H9 (cell line): ENCODE measurements at regions not wholly inside any gene's neighbourhood (a gene's known extent, or its start where the extent isn't known, plus 50 kb on each side); places are given as distances from the start of the nearest gene placed in this dataset.

Source experiments
- DNase-seq: peaks from one replicate; pipeline ENCODE4 v3.0.0-alpha.2; 2017
- H2AFZ ChIP-seq: one replicate; pipeline ENCODE4 v1.6.1; 2013; ENCODE audit warnings: mild to moderate bottlenecking, low read length, control low read depth, moderate library complexity
- H2AK5ac ChIP-seq: 2 replicates; pipeline ENCODE4 v1.6.1; 2013; ENCODE audit warnings: low read length, control low read depth, mixed read lengths; ENCODE audit not compliant: insufficient read length
- H2BK120ac ChIP-seq: one replicate; pipeline ENCODE4 v1.6.1; 2013; ENCODE audit warnings: low read depth, mild to moderate bottlenecking, low read length, control low read depth, inconsistent platforms; ENCODE audit not compliant: poor library complexity, severe bottlenecking
- H2BK12ac ChIP-seq: 2 replicates; pipeline ENCODE4 v1.6.1; 2013; ENCODE audit warnings: low read length, control low read depth, mixed read lengths, low read depth; ENCODE audit not compliant: insufficient read length
- H2BK15ac ChIP-seq: 2 replicates; pipeline ENCODE4 v1.6.1; 2013; ENCODE audit warnings: low read depth, low read length, control low read depth
- H2BK20ac ChIP-seq: one replicate; pipeline ENCODE4 v1.6.1; 2013; ENCODE audit warnings: low read depth, mild to moderate bottlenecking, low read length, control low read depth, inconsistent platforms; ENCODE audit not compliant: poor library complexity, severe bottlenecking
- H2BK5ac ChIP-seq: 2 replicates; pipeline ENCODE4 v1.6.1; 2013; ENCODE audit warnings: low read length, control low read depth, mixed read lengths; ENCODE audit not compliant: insufficient read length
- H3K14ac ChIP-seq: 2 replicates; pipeline ENCODE4 v1.6.1; 2013; ENCODE audit warnings: low read length, control low read depth; ENCODE audit not compliant: insufficient read depth
- H3K18ac ChIP-seq: 2 replicates; pipeline ENCODE4 v1.6.1; 2013; ENCODE audit warnings: low read depth, mild to moderate bottlenecking, mixed read lengths, low read length, control low read depth; ENCODE audit not compliant: insufficient read length
- H3K23ac ChIP-seq: 2 replicates; pipeline ENCODE4 v1.6.1; 2013; ENCODE audit warnings: low read length, control low read depth, mixed read lengths, low read depth; ENCODE audit not compliant: insufficient read length
- H3K23me2 ChIP-seq: 2 replicates; pipeline ENCODE4 v1.6.1; 2013; ENCODE audit warnings: low read depth, mild to moderate bottlenecking, mixed read lengths, low read length, control low read depth; ENCODE audit not compliant: insufficient read length, poor library complexity, severe bottlenecking
- H3K27ac ChIP-seq: 2 replicates; pipeline ENCODE4 v1.5.1; 2013; ENCODE audit warnings: low read length, control low read depth, mixed read lengths, low read depth; ENCODE audit not compliant: insufficient read length
- H3K27me3 ChIP-seq: 2 replicates; pipeline ENCODE4 v1.6.1; 2013; ENCODE audit warnings: low read length, control low read depth, inconsistent platforms; ENCODE audit not compliant: insufficient read depth
- H3K4ac ChIP-seq: 2 replicates; pipeline ENCODE4 v1.6.1; 2013; ENCODE audit warnings: low read depth, mild to moderate bottlenecking, control low read depth, inconsistent platforms, low read length, moderate library complexity
- H3K4me1 ChIP-seq: 2 replicates; pipeline ENCODE4 v1.6.1; 2013; ENCODE audit warnings: low read length, control low read depth, inconsistent platforms; ENCODE audit not compliant: insufficient read depth
- H3K4me2 ChIP-seq: 2 replicates; pipeline ENCODE4 v1.6.1; 2013; ENCODE audit warnings: low read length, control low read depth, mixed read lengths; ENCODE audit not compliant: insufficient read length, insufficient read depth
- H3K56ac ChIP-seq: 2 replicates; pipeline ENCODE4 v1.6.1; 2013; ENCODE audit warnings: low read depth, mild to moderate bottlenecking, mixed read lengths, low read length, control low read depth; ENCODE audit not compliant: insufficient read length
- H3K79me1 ChIP-seq: 2 replicates; pipeline ENCODE4 v1.6.1; 2013; ENCODE audit warnings: low read depth, mild to moderate bottlenecking, moderate library complexity, low read length, control low read depth, inconsistent platforms; ENCODE audit not compliant: insufficient read depth, poor library complexity, severe bottlenecking
- H3K79me2 ChIP-seq: 2 replicates; pipeline ENCODE4 v1.6.1; 2013; ENCODE audit warnings: low read length, control low read depth, inconsistent platforms; ENCODE audit not compliant: insufficient read depth
- H3K9ac ChIP-seq: 2 replicates; pipeline ENCODE4 v1.6.1; 2013; ENCODE audit warnings: low read length, control low read depth, mixed read lengths; ENCODE audit not compliant: insufficient read length; ENCODE audit errors: extremely low read depth
- H3K9me3 ChIP-seq: one replicate; pipeline ENCODE4 v1.6.1; 2013; ENCODE audit warnings: low read depth, low read length, inconsistent platforms; ENCODE audit not compliant: control insufficient read depth
- H3T11ph ChIP-seq: one replicate; pipeline ENCODE4 v1.6.1; 2013; ENCODE audit warnings: mild to moderate bottlenecking, low read length, control low read depth, inconsistent platforms
- H4K20me1 ChIP-seq: one replicate; pipeline ENCODE4 v1.6.1; 2013; ENCODE audit not compliant: control insufficient read depth, insufficient read length, insufficient read depth
- H4K5ac ChIP-seq: 2 replicates; pipeline ENCODE4 v1.6.1; 2013; ENCODE audit warnings: low read depth, mild to moderate bottlenecking, mixed read lengths, low read length, control low read depth; ENCODE audit not compliant: insufficient read length
- H4K8ac ChIP-seq: replicated peaks from 2 replicates; pipeline ENCODE4 v1.6.1; 2013; ENCODE audit warnings: low read length, control low read depth, mixed read lengths, low read depth; ENCODE audit not compliant: insufficient read length
- H4K91ac ChIP-seq: 2 replicates; pipeline ENCODE4 v1.6.1; 2013; ENCODE audit warnings: low read depth, mild to moderate bottlenecking, moderate library complexity, mixed read lengths, low read length, control low read depth; ENCODE audit not compliant: insufficient read length
- H3K27ac Mint-ChIP-seq, 3 experiments: 2 replicates in 2 of 3; 3 replicates in 1 of 3; pipeline ENCODE4 v1.8.0; 2020 to 2021; ENCODE audit warnings: mixed read lengths in 3 of 3, mild to moderate bottlenecking in 1 of 3, moderate library complexity in 1 of 3
- H3K27me3 Mint-ChIP-seq: 2 replicates; pipeline ENCODE4 v1.8.0; 2021; ENCODE audit warnings: low read depth, mild to moderate bottlenecking, moderate library complexity, mixed read lengths
- H3K36me3 Mint-ChIP-seq, 3 experiments: 2 replicates in 2 of 3; 3 replicates in 1 of 3; pipeline ENCODE4 v1.8.0; 2020 to 2021; ENCODE audit warnings: low read depth in 3 of 3, mixed read lengths in 3 of 3; ENCODE audit not compliant: insufficient read depth in 1 of 3
- H3K4me1 Mint-ChIP-seq, 2 experiments: 2 replicates each; pipeline ENCODE4 v1.8.0; 2020; ENCODE audit warnings: mixed read lengths in 2 of 2
- H3K4me3 Mint-ChIP-seq, 2 experiments: 2 replicates in 1 of 2; 3 replicates in 1 of 2; pipeline ENCODE4 v1.8.0; 2020 to 2021; ENCODE audit warnings: mild to moderate bottlenecking in 2 of 2, mixed read lengths in 2 of 2, moderate library complexity in 1 of 2
- H3K9me3 Mint-ChIP-seq, 2 experiments: 2 replicates in 1 of 2; 3 replicates in 1 of 2; pipeline ENCODE4 v1.8.0; 2020; ENCODE audit warnings: mild to moderate bottlenecking in 2 of 2, mixed read lengths in 2 of 2, moderate library complexity in 1 of 2
- CTCF ChIP-seq: fragments of 200-600 bp; sonication (generic); conservative IDR thresholded peaks from 3 replicates; pipeline ENCODE4 v1.8.0; 2021; ENCODE audit warnings: antibody characterized with exemption, mild to moderate bottlenecking
- WGBS: extraction: QIAGEN DNeasy Blood & Tissue Kit; methylation state at CpG from one replicate; pipeline ENCODE4 v1.1.7; 2013; ENCODE audit warnings: missing lambda C conversion rate, low lambda C conversion rate, mixed read lengths; ENCODE audit not compliant: insufficient read length; ENCODE audit errors: extremely low coverage; 5-methylcytosine and 5-hydroxymethylcytosine counted together

DNA sequence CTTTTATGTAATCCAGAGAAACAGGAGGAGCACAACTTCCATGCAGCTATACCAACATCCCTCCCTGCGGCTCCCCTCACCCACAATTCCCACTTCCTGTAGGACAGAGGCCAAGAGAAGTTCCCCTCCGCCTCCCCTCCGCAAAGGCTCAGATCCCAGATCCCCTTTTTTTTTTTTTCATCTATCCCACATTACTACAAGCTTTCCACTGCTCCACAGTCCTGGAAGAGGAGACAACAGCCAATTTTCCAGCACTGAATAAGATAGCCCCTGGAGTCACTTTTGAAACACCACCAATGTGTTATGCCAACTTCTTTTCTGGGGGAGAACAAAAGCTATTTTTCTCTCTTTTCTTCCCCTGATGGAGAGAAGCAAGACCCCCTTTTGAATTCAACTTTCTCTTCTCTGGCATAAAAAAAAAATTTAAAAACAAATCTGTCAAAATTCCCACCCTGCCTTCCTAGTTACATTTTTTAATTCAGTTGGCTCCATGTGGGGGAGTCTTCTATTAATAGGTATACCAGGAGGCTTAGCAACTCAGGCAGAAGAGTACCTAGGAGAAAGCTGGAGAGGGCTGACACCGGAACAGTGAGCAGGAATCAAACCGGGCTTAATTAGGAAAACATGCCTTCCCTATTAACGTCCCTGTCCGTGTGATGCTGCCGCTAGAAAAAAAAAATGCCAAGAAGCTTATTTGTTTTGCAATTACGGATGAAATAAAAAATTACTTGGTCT, 543.4 kb downstream of the BUD13 start:
- Histone ChIP-seq H4K8ac (no peak overlapping the region), H3T11ph (no peak overlapping the region), H3K23me2 (no peaks in the 10 kb centered on the region), H3K56ac (no peak overlapping the region), H3K9me3 (no peaks in the 10 kb centered on the region), H2AFZ (no peak overlapping the region), H2AK5ac (no peak overlapping the region), H3K23ac (no peak overlapping the region), H4K91ac (no peak overlapping the region), H2BK15ac (no peak overlapping the region), H4K20me1 (no peaks in the 10 kb centered on the region), H3K9ac (no peak overlapping the region), H3K14ac (no peak overlapping the region), H2BK5ac (no peak overlapping the region), H3K79me1 (no peaks in the 10 kb centered on the region), H3K27ac (no peak overlapping the region), H4K5ac (no peak overlapping the region), H3K4ac (no peak overlapping the region), H3K18ac (no peak overlapping the region), H3K79me2 (no peaks in the 10 kb centered on the region), H2BK20ac (no peak overlapping the region), H3K4me1 (no peaks in the 10 kb centered on the region), H3K4me2 (no peak overlapping the region), H2BK120ac (no peak overlapping the region), H3K27me3 (no peaks in the 10 kb centered on the region), H2BK12ac (no peak overlapping the region)
- no peak overlapping the region for H3K4me3 Mint-ChIP-seq
- no peak for DNase-seq
- H3K27ac Mint-ChIP-seq: 0 out of 7 replicates have a peak overlapping the region, but pooled peaks of 2 of the 3 experiments have one; percentile 11 to 25
- no peaks in the 10 kb centered on the region for H3K9me3 Mint-ChIP-seq
- H3K36me3 Mint-ChIP-seq: peaks cover 0 to 4% (median 0%) of the 10 kb centered on the region in 3 experiments; a peak in 2 of 7 replicates
- H3K27me3 Mint-ChIP-seq: peaks cover 7% of the 10 kb centered on the region
- H3K4me1 Mint-ChIP-seq: peaks cover 18 to 30% of the 10 kb centered on the region in 2 experiments
- WGBS: no CpG with 5 or more reads among the region's 9 CpGs
- TF ChIP-seq CTCF: no peak
